OCI-LY3 (cell line): ENCODE measurements at regions not wholly inside any gene's neighbourhood (a gene's known extent, or its start where the extent isn't known, plus 50 kb on each side); places are given as distances from the start of the nearest gene placed in this dataset.

Source experiments
- H2AFZ ChIP-seq: fragments of 200-600, 300-600 bp; shearing (Covaris generic); 2 replicates; pipeline ENCODE4 v1.6.0; 2014; ENCODE audit warnings: antibody characterized with exemption, low read depth, low read length
- H3K27ac ChIP-seq: fragments of 200-600, 300-600 bp; sonication (generic); 2 replicates; pipeline ENCODE4 v1.5.1; 2014; ENCODE audit warnings: mild to moderate bottlenecking, low read length, moderate library complexity, mixed read lengths
- H3K27me3 ChIP-seq: fragments of 200-600, 300-600 bp; sonication (generic); 2 replicates; pipeline ENCODE4 v1.6.1; 2014; ENCODE audit warnings: low read depth, low read length, mixed read lengths
- H3K36me3 ChIP-seq: fragments of 200-600, 300-600 bp; sonication (generic); replicated peaks from 2 replicates; pipeline ENCODE3; 2014; ENCODE audit warnings: low read depth, low read length, mixed read lengths
- H3K4me1 ChIP-seq: fragments of 300-600, 200-600 bp; sonication (generic); 2 replicates; pipeline ENCODE4 v1.6.1; 2014; ENCODE audit warnings: low read length, mixed read lengths
- H3K4me2 ChIP-seq: fragments of 200-600, 300-600 bp; sonication (generic); 2 replicates; pipeline ENCODE4 v1.6.1; 2014; ENCODE audit warnings: low read length, mixed read lengths
- H3K4me3 ChIP-seq: fragments of 300-600, 200-600 bp; sonication (generic); 2 replicates; pipeline ENCODE4 v1.5.1; 2014; ENCODE audit warnings: antibody characterized with exemption, mild to moderate bottlenecking, low read length, moderate library complexity
- H3K79me2 ChIP-seq: fragments of 300-600, 200-600 bp; shearing (Covaris generic); 2 replicates; pipeline ENCODE4 v1.6.1; 2014; ENCODE audit warnings: mild to moderate bottlenecking, low read length, mixed read lengths
- H3K9ac ChIP-seq: fragments of 300-600, 200-600 bp; shearing (Covaris generic); 2 replicates; pipeline ENCODE4 v1.6.0; 2014; ENCODE audit warnings: mild to moderate bottlenecking, low read length, moderate library complexity
- H3K9me3 ChIP-seq: fragments of 200-600, 300-600 bp; shearing (Covaris generic); 2 replicates; pipeline ENCODE4 v1.6.1; 2014; ENCODE audit warnings: low read length, mixed read lengths; ENCODE audit not compliant: insufficient read depth
- H4K20me1 ChIP-seq: fragments of 200-600, 300-600 bp; sonication (generic); 2 replicates; pipeline ENCODE4 v1.6.1; 2016; ENCODE audit warnings: low read length, mixed read lengths; ENCODE audit not compliant: insufficient read depth
- CTCF ChIP-seq: fragments of 200-600, 300-600 bp; sonication (generic); IDR thresholded peaks from 2 replicates; pipeline ENCODE4 v1.5.1; 2014; ENCODE audit warnings: antibody characterized with exemption, low read length, low read depth
- EZH2phosphoT487 ChIP-seq: fragments of 200-600 bp; shearing (Covaris generic); IDR thresholded peaks from 2 replicates; pipeline ENCODE4 v1.6.1; 2018; ENCODE audit warnings: antibody characterized with exemption, mixed run types, low read depth

DNA sequence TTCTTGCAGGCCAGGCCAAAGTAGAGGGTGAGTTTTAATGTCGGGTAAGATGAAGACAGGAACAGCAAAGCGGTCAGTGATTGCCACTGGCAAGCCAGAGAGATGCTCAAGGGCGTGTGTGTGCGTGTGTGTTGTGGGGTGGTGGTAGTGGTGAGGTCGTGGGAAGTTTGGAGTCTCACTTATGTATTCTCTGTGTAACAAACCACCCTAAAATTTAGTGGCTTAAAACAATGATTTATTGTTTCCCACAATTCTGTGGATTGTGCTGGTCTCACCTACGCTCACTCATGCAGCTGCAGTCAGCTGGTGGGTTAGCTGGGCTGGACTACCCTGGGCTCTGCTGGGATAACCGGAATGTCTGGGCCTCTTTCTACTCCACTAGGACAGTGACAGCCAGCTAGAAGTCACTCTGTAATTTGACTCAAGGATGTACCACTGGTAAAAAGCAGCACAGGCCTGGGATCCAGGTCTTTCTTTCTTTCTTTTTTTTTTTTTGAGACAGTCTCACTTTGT is 50.9 kb upstream of the BHLHE40 start:
- H3K27ac ChIP-seq: no peak overlapping the region
- no peaks in the 10 kb centered on the region for H3K9me3 ChIP-seq
- no peaks in the 10 kb centered on the region for H3K36me3 ChIP-seq
- H3K27me3 ChIP-seq: no peaks in the 10 kb centered on the region
- TF ChIP-seq EZH2phosphoT487 (no peak), CTCF (no peak)
- no peak overlapping the region for H2AFZ ChIP-seq
- no peaks in the 10 kb centered on the region for H3K79me2 ChIP-seq
- no peak overlapping the region for H3K4me3 ChIP-seq
- H3K4me1 ChIP-seq: no peaks in the 10 kb centered on the region
- no peak overlapping the region for H3K9ac ChIP-seq
- H4K20me1 ChIP-seq: no peaks in the 10 kb centered on the region
- no peak overlapping the region for H3K4me2 ChIP-seq
